ENCODE measurements at regions not wholly inside any gene's neighbourhood (a gene's known extent, or its start where the extent isn't known, plus 50 kb on each side); places are given as distances from the start of the nearest gene placed in this dataset.

GRCh38 chr1:209388358-209388757 is 195.2 kb upstream of the CAMK1G start:
- POLR2A ChIA-PET = no interaction called here
- Histone ChIP-seq H3K36me3 (ENCODE audit: control insufficient read depth in 2 of 2, insufficient read depth in 1 of 2, low read length in 2 of 2) (no peaks in the 10 kb centered on the region), H3K4me1 (ENCODE audit: control insufficient read depth, insufficient read depth, low read length) (no peaks in the 10 kb centered on the region), H3K4me3 (ENCODE audit: low read depth, low read length) (no peak overlapping the region), H3K27ac (ENCODE audit: extremely low read depth, low read depth, low read length) (no peak overlapping the region), H3K9me3 (ENCODE audit: control insufficient read depth, insufficient read depth, low read depth, low read length) (no peaks in the 10 kb centered on the region)
- TF ChIP-seq ZNF223 (tag by site-specific recombination; IDR thresholded peaks at IDR 0.05) (no peak), ZNF366 (tag by site-specific recombination; conservative IDR thresholded peaks at IDR 0.05) (no peak), PATZ1 (tag by site-specific recombination; IDR thresholded peaks at IDR 0.05) (no peak), ZNF404 (tag by site-specific recombination; IDR thresholded peaks at IDR 0.05) (no peak), ZNF140 (tag by site-specific recombination; IDR thresholded peaks at IDR 0.05) (no peak), ZFHX2 (tag by site-specific recombination; conservative IDR thresholded peaks at IDR 0.05) (no peak), ZBTB7A (tag by site-specific recombination; IDR thresholded peaks at IDR 0.05; ENCODE audit: low read depth) (no peak), ZNF785 (tag by site-specific recombination; IDR thresholded peaks at IDR 0.05) (no peak), PRDM2 (tag by site-specific recombination; IDR thresholded peaks at IDR 0.05; ENCODE audit: borderline replicate concordance) (no peak), BCL6B (tag by site-specific recombination; IDR thresholded peaks at IDR 0.05) (no peak), HOXA7 (CRISPR knock-in tag; IDR thresholded peaks at IDR 0.05; ENCODE audit: borderline replicate concordance) (no peak), ZNF350 (tag by site-specific recombination; IDR thresholded peaks at IDR 0.05) (no peak), ZSCAN4 (tag by site-specific recombination; IDR thresholded peaks at IDR 0.05) (no peak), ZNF37A (tag by site-specific recombination; IDR thresholded peaks at IDR 0.05) (no peak), WT1 (tag by site-specific recombination; IDR thresholded peaks at IDR 0.05) (no peak), ZNF623 (tag by site-specific recombination; IDR thresholded peaks at IDR 0.05) (no peak), ZNF660 (tag by site-specific recombination; IDR thresholded peaks at IDR 0.05) (no peak), ZNF398 (tag by site-specific recombination; IDR thresholded peaks at IDR 0.05) (no peak), SP7 (tag by site-specific recombination; IDR thresholded peaks at IDR 0.05) (no peak)
- CTCF ChIA-PET = interaction anchor here (1.1 kb wide), 1 partner anchor 140 kb away, joined by 3 read pairs; no protein-coding TSS in a partner anchor
